ENCODE measurements at regions not wholly inside any gene's neighbourhood (a gene's known extent, or its start where the extent isn't known, plus 50 kb on each side); places are given as distances from the start of the nearest gene placed in this dataset.

GRCh38 chr1:213375002-213375401 lies 324.0 kb downstream of the RPS6KC1 start:
- TF ChIP-seq POLR2AphosphoS5 (IDR thresholded peaks at IDR 0.05; ENCODE audit: low read depth, low read length) (no peak), SIN3A (IDR thresholded peaks at IDR 0.05; ENCODE audit: borderline replicate concordance, insufficient read depth, low read length) (no peak), FOXP2 (optimal IDR thresholded peaks at IDR 0.05; ENCODE audit: borderline replicate concordance, extremely low read depth, extremely low read length, insufficient read depth) (no peak), TAF1 (IDR thresholded peaks at IDR 0.05; ENCODE audit: borderline replicate concordance, insufficient read depth, low read length) (no peak), REST (IDR thresholded peaks at IDR 0.05; ENCODE audit: insufficient read depth in 1 of 2, low read depth in 2 of 2, low read length in 2 of 2) (no peak)

GRCh38 chr1:213376862-213377372 lies 325.9 kb downstream of the RPS6KC1 start:
- TF ChIP-seq REST (IDR thresholded peaks at IDR 0.05; ENCODE audit: insufficient read depth in 1 of 2, low read depth in 2 of 2, low read length in 2 of 2): no peak
- no peak for TF ChIP-seq POLR2AphosphoS5 (IDR thresholded peaks at IDR 0.05; ENCODE audit: low read depth, low read length)
- no peak for TF ChIP-seq FOXP2 (optimal IDR thresholded peaks at IDR 0.05; ENCODE audit: borderline replicate concordance, extremely low read depth, extremely low read length, insufficient read depth)

DNA sequence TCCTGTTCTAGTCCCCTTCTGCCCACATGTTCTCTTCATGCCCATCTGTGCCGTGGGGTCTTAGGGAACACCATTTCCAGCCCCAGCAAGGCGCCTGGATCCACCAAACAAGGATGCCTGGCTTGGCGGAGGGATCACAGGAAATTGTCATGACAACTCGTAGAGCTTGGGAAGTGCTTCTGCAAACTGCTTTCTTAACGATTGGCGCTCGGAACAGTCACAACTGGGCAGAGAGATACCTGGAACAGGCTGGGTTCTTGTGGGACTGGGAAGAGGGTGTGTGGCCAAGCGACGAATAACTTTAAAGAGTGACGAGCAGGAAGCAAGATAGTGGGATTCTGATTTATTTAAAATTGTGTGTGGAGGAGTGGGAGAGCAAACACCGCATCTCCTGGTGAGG lies 329.8 kb downstream of the RPS6KC1 start:
- TF ChIP-seq TAF1 (IDR thresholded peaks at IDR 0.05; ENCODE audit: borderline replicate concordance, insufficient read depth, low read length) (no peak), FOXP2 (optimal IDR thresholded peaks at IDR 0.05; ENCODE audit: borderline replicate concordance, extremely low read depth, extremely low read length, insufficient read depth) (no peak), REST (IDR thresholded peaks at IDR 0.05; ENCODE audit: insufficient read depth in 1 of 2, low read depth in 2 of 2, low read length in 2 of 2) (no peak), SIN3A (IDR thresholded peaks at IDR 0.05; ENCODE audit: borderline replicate concordance, insufficient read depth, low read length) (no peak), POLR2AphosphoS5 (IDR thresholded peaks at IDR 0.05; ENCODE audit: low read depth, low read length) (no peak)

DNA sequence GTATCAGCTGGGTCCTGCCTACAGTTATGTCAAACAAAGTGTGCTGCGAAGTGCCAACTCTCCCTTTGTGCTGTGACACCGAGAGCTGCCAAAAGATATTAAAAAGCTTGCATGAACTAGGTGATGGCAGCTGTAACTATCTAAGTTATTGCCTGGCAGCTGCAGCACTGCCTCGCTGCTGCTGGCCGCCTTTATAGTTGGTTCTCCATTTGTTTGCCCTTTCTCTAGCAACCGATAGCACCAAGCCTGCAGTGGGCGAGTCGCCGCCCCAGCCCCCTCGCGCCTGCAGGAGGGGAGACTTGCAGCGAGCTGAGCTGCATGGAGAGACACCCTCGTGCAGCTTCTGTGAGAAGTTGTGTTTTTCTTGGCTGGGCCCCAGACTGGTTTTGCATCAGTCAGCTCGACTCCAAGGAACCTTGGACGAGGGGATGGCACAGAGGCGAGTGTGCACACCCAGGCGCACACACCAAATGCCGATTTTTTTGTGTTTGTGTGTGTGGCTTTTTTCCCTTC lies 330.6 kb downstream of the RPS6KC1 start:
- no peak for TF ChIP-seq POLR2AphosphoS5 (IDR thresholded peaks at IDR 0.05; ENCODE audit: low read depth, low read length)
- TF ChIP-seq TAF1 (IDR thresholded peaks at IDR 0.05; ENCODE audit: borderline replicate concordance, insufficient read depth, low read length): no peak

- TF ChIP-seq POLR2AphosphoS5 (IDR thresholded peaks at IDR 0.05; ENCODE audit: low read depth, low read length): no peak
- no peak for TF ChIP-seq FOXP2 (optimal IDR thresholded peaks at IDR 0.05; ENCODE audit: borderline replicate concordance, extremely low read depth, extremely low read length, insufficient read depth)
- no peak for TF ChIP-seq SIN3A (IDR thresholded peaks at IDR 0.05; ENCODE audit: borderline replicate concordance, insufficient read depth, low read length)
- TF ChIP-seq REST (IDR thresholded peaks at IDR 0.05; ENCODE audit: insufficient read depth in 1 of 2, low read depth in 2 of 2, low read length in 2 of 2): no peak
- TF ChIP-seq TAF1 (IDR thresholded peaks at IDR 0.05; ENCODE audit: borderline replicate concordance, insufficient read depth, low read length): no peak
Measured at GRCh38 chr1:213383465-213383864, 332.4 kb downstream of the RPS6KC1 start.
